Ishikawa (cell line): ENCODE measurements at regions not wholly inside any gene's neighbourhood (a gene's known extent, or its start where the extent isn't known, plus 50 kb on each side); places are given as distances from the start of the nearest gene placed in this dataset.

Experiments used
- EP300 ChIP-seq: IDR thresholded peaks from 2 replicates; pipeline ENCODE4 v1.6.1; 2012; ENCODE audit warnings: borderline replicate concordance
- FOXM1 ChIP-seq: IDR thresholded peaks from 2 replicates; pipeline ENCODE4 v1.6.1; 2012; ENCODE audit warnings: low read depth, borderline replicate concordance
- MAX ChIP-seq: IDR thresholded peaks from 2 replicates; pipeline ENCODE4 v1.6.1; 2012
- RAD21 ChIP-seq: IDR thresholded peaks from 2 replicates; pipeline ENCODE4 v1.6.1; 2012; ENCODE audit warnings: low read depth

DNA sequence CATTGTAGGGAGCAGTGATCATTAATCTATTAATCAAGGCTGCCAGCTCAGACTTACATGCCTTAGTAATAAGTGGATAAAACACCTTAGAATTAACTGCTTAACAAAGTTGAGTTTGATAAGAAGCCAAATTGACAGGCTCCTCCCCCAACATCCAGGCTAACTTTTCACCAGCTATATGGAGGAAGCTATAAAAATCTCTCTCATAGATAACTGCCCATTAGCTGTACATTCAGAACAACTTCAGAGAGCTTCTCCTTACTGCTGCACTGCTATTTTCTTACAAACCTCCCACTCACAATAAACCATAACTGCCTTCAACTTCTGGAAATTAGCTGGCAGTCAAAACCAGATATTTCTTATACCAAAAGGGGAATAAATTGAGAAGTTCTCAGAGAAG, 364.1 kb downstream of the PRELID2 start:
- TF ChIP-seq EP300 (no peak), RAD21 (no peak), MAX (no peak), FOXM1 (no peak)
